Adrenal gland (tissue), 5 donors: ENCODE measurements at regions not wholly inside any gene's neighbourhood (a gene's known extent, or its start where the extent isn't known, plus 50 kb on each side); places are given as distances from the start of the nearest gene placed in this dataset.

Source experiments
- POLR2A ChIP-seq, 2 donors: fragments of 450-650 bp; IDR thresholded peaks; one replicate each; pipeline ENCODE4 v1.6.1; 2017; ENCODE audit warnings: antibody characterized with exemption in 2 of 2, mild to moderate bottlenecking in 2 of 2, moderate library complexity in 1 of 2
- TF ChIP-seq, protein P1 (sequence below), 6 experiments: fragments of 450-650 bp in 4 of 6; fragments of 200-600 bp in 2 of 6; sonication (generic) in 1 of 6; IDR thresholded peaks; 1 replicate in 5 of 6; 2 replicates in 1 of 6; pipeline versions ENCODE4 v1.5.1 to v1.8.0; 2016 to 2021; ENCODE audit warnings: antibody characterized with exemption in 6 of 6, mild to moderate bottlenecking in 2 of 6, moderate library complexity in 1 of 6
- donor health status: DM: no; HTN: no; CAD: no.

- no peak for TF ChIP-seq POLR2A (IDR thresholded peaks at IDR 0.05)
- TF ChIP-seq, protein P1, sequence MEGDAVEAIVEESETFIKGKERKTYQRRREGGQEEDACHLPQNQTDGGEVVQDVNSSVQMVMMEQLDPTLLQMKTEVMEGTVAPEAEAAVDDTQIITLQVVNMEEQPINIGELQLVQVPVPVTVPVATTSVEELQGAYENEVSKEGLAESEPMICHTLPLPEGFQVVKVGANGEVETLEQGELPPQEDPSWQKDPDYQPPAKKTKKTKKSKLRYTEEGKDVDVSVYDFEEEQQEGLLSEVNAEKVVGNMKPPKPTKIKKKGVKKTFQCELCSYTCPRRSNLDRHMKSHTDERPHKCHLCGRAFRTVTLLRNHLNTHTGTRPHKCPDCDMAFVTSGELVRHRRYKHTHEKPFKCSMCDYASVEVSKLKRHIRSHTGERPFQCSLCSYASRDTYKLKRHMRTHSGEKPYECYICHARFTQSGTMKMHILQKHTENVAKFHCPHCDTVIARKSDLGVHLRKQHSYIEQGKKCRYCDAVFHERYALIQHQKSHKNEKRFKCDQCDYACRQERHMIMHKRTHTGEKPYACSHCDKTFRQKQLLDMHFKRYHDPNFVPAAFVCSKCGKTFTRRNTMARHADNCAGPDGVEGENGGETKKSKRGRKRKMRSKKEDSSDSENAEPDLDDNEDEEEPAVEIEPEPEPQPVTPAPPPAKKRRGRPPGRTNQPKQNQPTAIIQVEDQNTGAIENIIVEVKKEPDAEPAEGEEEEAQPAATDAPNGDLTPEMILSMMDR (IDR thresholded peaks at IDR 0.05), result no peak
Observed at GRCh38 chr4:177853229-177853628, 411.0 kb upstream of the AGA start.
